HL-60 (cell line): ENCODE measurements at regions not wholly inside any gene's neighbourhood (a gene's known extent, or its start where the extent isn't known, plus 50 kb on each side); places are given as distances from the start of the nearest gene placed in this dataset.

Experiments used
- DNase-seq, 2 experiments: peaks; one replicate each; pipeline ENCODE4 v3.0.0-alpha.2; 2010 to 2020; ENCODE audit warnings: low read depth in 1 of 2, low spot score in 1 of 2
- H3K27ac ChIP-seq: fragments of 250-450 bp; sonication (Bioruptor Pico); replicated peaks from 2 replicates; pipeline ENCODE4 v1.5.1; 2020; ENCODE audit warnings: mild to moderate bottlenecking, moderate library complexity
- H3K27me3 ChIP-seq: fragments of 250-450 bp; sonication (Bioruptor Pico); 2 replicates; pipeline ENCODE4 v1.5.1; 2021; ENCODE audit warnings: mild to moderate bottlenecking, moderate library complexity; ENCODE audit not compliant: insufficient read depth, poor library complexity, severe bottlenecking
- H3K4me3 ChIP-seq: replicated peaks from 2 replicates; pipeline ENCODE4 v1.5.1; 2011; ENCODE audit warnings: mild to moderate bottlenecking, control low read depth, low read length; ENCODE audit not compliant: insufficient read depth
- GABPA ChIP-seq: IDR thresholded peaks from 2 replicates; pipeline ENCODE4 v1.6.1; 2012; ENCODE audit warnings: low read depth
- POLR2AphosphoS5 ChIP-seq: IDR thresholded peaks from 2 replicates; pipeline ENCODE4 v1.6.1; 2012; ENCODE audit warnings: low read depth
- SPI1 ChIP-seq: IDR thresholded peaks from 2 replicates; pipeline ENCODE4 v1.6.1; 2012; ENCODE audit warnings: low read depth, mild to moderate bottlenecking, borderline replicate concordance
- TF ChIP-seq, protein P1 (sequence below): IDR thresholded peaks from one replicate; pipeline ENCODE4 v1.5.1; 2011; ENCODE audit warnings: low read length, control low read depth, inconsistent platforms; ENCODE audit not compliant: insufficient read depth
- TF ChIP-seq, protein P2 (sequence below): IDR thresholded peaks from 2 replicates; pipeline ENCODE4 v1.6.1; 2012; ENCODE audit warnings: low read depth; ENCODE audit not compliant: insufficient replicate concordance

GRCh38 chr9:79176014-79176697 lies 395.6 kb upstream of the TLE4 start:
- Histone ChIP-seq H3K4me3 (no peak overlapping the region), H3K27me3 (no peaks in the 10 kb centered on the region), H3K27ac (no peak overlapping the region)
- no peak for DNase-seq
- TF ChIP-seq, protein P1, sequence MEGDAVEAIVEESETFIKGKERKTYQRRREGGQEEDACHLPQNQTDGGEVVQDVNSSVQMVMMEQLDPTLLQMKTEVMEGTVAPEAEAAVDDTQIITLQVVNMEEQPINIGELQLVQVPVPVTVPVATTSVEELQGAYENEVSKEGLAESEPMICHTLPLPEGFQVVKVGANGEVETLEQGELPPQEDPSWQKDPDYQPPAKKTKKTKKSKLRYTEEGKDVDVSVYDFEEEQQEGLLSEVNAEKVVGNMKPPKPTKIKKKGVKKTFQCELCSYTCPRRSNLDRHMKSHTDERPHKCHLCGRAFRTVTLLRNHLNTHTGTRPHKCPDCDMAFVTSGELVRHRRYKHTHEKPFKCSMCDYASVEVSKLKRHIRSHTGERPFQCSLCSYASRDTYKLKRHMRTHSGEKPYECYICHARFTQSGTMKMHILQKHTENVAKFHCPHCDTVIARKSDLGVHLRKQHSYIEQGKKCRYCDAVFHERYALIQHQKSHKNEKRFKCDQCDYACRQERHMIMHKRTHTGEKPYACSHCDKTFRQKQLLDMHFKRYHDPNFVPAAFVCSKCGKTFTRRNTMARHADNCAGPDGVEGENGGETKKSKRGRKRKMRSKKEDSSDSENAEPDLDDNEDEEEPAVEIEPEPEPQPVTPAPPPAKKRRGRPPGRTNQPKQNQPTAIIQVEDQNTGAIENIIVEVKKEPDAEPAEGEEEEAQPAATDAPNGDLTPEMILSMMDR: no peak
- TF ChIP-seq, protein P2, sequence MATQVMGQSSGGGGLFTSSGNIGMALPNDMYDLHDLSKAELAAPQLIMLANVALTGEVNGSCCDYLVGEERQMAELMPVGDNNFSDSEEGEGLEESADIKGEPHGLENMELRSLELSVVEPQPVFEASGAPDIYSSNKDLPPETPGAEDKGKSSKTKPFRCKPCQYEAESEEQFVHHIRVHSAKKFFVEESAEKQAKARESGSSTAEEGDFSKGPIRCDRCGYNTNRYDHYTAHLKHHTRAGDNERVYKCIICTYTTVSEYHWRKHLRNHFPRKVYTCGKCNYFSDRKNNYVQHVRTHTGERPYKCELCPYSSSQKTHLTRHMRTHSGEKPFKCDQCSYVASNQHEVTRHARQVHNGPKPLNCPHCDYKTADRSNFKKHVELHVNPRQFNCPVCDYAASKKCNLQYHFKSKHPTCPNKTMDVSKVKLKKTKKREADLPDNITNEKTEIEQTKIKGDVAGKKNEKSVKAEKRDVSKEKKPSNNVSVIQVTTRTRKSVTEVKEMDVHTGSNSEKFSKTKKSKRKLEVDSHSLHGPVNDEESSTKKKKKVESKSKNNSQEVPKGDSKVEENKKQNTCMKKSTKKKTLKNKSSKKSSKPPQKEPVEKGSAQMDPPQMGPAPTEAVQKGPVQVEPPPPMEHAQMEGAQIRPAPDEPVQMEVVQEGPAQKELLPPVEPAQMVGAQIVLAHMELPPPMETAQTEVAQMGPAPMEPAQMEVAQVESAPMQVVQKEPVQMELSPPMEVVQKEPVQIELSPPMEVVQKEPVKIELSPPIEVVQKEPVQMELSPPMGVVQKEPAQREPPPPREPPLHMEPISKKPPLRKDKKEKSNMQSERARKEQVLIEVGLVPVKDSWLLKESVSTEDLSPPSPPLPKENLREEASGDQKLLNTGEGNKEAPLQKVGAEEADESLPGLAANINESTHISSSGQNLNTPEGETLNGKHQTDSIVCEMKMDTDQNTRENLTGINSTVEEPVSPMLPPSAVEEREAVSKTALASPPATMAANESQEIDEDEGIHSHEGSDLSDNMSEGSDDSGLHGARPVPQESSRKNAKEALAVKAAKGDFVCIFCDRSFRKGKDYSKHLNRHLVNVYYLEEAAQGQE: no peak
- TF ChIP-seq GABPA (no peak), POLR2AphosphoS5 (no peak), SPI1 (no peak)

GRCh38 chr9:79184831-79185230 lies 386.9 kb upstream of the TLE4 start:
- Histone ChIP-seq H3K27ac (no peak overlapping the region), H3K27me3 (no peaks in the 10 kb centered on the region), H3K4me3 (no peak overlapping the region)
- TF ChIP-seq POLR2AphosphoS5: no peak
- DNase-seq: no peak

DNA sequence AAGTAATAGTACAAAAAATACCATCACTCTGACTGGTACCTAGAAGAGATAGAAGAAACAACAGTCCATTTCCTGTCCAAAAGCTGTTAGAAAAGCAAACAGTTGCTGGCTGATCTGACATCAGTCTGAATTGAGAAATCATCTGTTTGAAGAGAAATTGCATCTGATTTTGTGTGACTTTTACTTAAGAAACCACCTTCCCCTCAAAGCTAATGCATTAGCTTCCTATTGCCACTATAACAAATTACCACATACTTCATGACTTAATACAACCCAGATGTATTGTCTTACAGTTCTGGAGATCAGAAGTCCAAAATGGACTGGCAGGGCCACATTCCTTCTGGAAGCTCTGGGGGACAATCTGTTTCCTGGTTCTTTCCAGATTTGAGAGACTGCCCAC lies 385.9 kb upstream of the TLE4 start:
- H3K4me3 ChIP-seq: no peak overlapping the region
- DNase-seq: no peak
- TF ChIP-seq, protein P2: no peak
- TF ChIP-seq, protein P1: no peak
- TF ChIP-seq POLR2AphosphoS5 (no peak), SPI1 (no peak), GABPA (no peak)
- H3K27ac ChIP-seq: no peak overlapping the region
- no peaks in the 10 kb centered on the region for H3K27me3 ChIP-seq

DNA sequence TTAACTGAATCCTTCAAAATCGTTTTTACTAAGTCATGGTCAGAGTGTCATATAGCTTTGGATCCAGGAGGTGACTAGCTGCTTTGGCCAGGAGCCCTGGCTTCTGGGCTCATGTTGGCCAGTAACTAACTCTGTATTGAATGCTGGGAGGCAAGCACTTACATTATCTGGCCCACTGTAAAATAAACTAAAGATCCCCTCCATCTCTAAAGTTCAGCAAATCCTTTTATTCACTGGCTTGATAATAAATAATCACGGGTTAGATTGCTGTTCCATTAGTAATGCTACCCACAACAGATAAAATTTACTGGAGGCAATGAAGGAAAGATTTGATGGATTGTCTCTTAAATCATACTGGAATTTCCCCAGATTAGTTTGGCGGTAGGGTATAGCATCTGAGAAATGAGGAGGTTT lies 382.2 kb upstream of the TLE4 start:
- H3K27ac ChIP-seq: no peak overlapping the region
- no peak for TF ChIP-seq SPI1
- TF ChIP-seq, protein P1: no peak
- TF ChIP-seq GABPA: no peak
- TF ChIP-seq, protein P2: no peak
- no peak for TF ChIP-seq POLR2AphosphoS5
- no peaks in the 10 kb centered on the region for H3K27me3 ChIP-seq
- no peak for DNase-seq
- H3K4me3 ChIP-seq: no peak overlapping the region
